H1 (cell line): ENCODE measurements at regions not wholly inside any gene's neighbourhood (a gene's known extent, or its start where the extent isn't known, plus 50 kb on each side); places are given as distances from the start of the nearest gene placed in this dataset.

Experiments
- RBBP5 ChIP-seq: IDR thresholded peaks from 2 replicates; pipeline ENCODE4 v1.7.1; 2012; ENCODE audit warnings: low read depth, mild to moderate bottlenecking, inconsistent platforms, low read length, moderate library complexity, borderline replicate concordance
- SP4 ChIP-seq: IDR thresholded peaks from 2 replicates; pipeline ENCODE4 v1.6.1; 2012; ENCODE audit warnings: low read length, inconsistent platforms

DNA sequence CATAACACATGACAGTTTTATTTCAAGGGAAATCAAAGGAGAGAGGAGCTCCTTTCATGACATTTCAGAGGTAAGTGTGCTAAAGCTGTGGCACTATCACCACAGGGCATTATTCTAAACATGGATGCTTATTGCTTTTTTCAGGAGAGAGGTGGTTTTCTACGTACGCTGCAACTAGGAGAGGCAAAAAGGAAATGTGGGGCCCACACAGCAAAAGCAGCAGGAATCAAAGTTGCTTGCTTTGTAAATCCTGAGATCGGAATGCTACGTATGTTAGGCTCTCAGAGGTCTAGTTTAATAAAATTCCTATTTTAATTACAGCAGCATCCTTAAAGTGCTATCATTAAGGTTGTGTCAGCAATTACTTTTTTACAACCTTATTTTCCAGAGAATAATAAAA lies 55.0 kb upstream of the GRIP1 start (continued):
- TF ChIP-seq RBBP5 (peak; percentile 37; the same call in 1 of the 2 replicates), SP4 (no peak)
